IPS-15b (cell line): ENCODE measurements at regions not wholly inside any gene's neighbourhood (a gene's known extent, or its start where the extent isn't known, plus 50 kb on each side); places are given as distances from the start of the nearest gene placed in this dataset.

Experiments
- H3K27me3 ChIP-seq: one replicate; pipeline ENCODE4 v1.6.1; 2013; ENCODE audit warnings: low read length; ENCODE audit not compliant: control insufficient read depth, insufficient read depth
- H3K36me3 ChIP-seq: one replicate; pipeline ENCODE4 v1.6.1; 2013; ENCODE audit warnings: low read length; ENCODE audit not compliant: control insufficient read depth, insufficient read depth
- H3K4me1 ChIP-seq: one replicate; pipeline ENCODE4 v1.6.1; 2013; ENCODE audit warnings: mild to moderate bottlenecking, low read length; ENCODE audit not compliant: control insufficient read depth, insufficient read depth
- H3K4me3 ChIP-seq: one replicate; pipeline ENCODE4 v1.5.1; 2013; ENCODE audit warnings: low read depth, low read length
- H3K9ac ChIP-seq: one replicate; pipeline ENCODE4 v1.6.1; 2013; ENCODE audit warnings: low read depth, mild to moderate bottlenecking, low read length
- H3K9me3 ChIP-seq: one replicate; pipeline ENCODE4 v1.6.1; 2013; ENCODE audit warnings: mild to moderate bottlenecking, low read length; ENCODE audit not compliant: control insufficient read depth, insufficient read depth

GRCh38 chr6:6964675-6965074 lies 143.1 kb upstream of the RREB1 start:
- no peaks in the 10 kb centered on the region for H3K27me3 ChIP-seq
- no peak overlapping the region for H3K9ac ChIP-seq
- no peaks in the 10 kb centered on the region for H3K9me3 ChIP-seq
- no peaks in the 10 kb centered on the region for H3K4me1 ChIP-seq
- no peaks in the 10 kb centered on the region for H3K36me3 ChIP-seq
- H3K4me3 ChIP-seq: no peak overlapping the region

- Histone ChIP-seq H3K4me3 (no peak overlapping the region), H3K9me3 (no peaks in the 10 kb centered on the region), H3K9ac (no peak overlapping the region), H3K36me3 (no peaks in the 10 kb centered on the region), H3K27me3 (no peaks in the 10 kb centered on the region), H3K4me1 (peaks cover 2% of the 10 kb centered on the region)
These were observed 141.6 kb upstream of the RREB1 start for GRCh38 chr6:6966127-6966526.

DNA sequence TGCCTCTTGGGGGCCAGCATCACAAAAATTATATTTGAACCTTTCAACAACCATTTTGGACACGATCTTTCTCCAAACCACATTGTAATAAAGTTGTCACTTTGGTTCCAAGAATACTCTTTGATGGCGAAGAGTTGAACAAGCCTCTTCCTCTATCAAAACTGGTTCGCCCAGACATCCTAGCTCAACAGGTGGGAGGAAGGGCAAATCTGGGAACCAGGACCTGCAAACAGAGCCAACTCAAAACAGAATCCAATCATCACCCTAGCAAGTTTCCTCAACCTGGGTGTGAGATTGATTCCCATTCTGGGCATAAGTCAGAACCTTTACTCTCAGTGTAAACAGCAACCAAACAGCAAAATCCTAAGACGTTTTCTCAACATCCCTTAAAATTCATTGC lies 141.2 kb upstream of the RREB1 start:
- Histone ChIP-seq H3K4me1 (peaks cover 2% of the 10 kb centered on the region), H3K9me3 (no peaks in the 10 kb centered on the region), H3K36me3 (no peaks in the 10 kb centered on the region)

GRCh38 chr6:6968357-6968730 lies 139.4 kb upstream of the RREB1 start:
- Histone ChIP-seq H3K9ac (no peak overlapping the region), H3K9me3 (no peaks in the 10 kb centered on the region), H3K4me1 (peaks cover 2% of the 10 kb centered on the region), H3K27me3 (no peaks in the 10 kb centered on the region), H3K4me3 (no peak overlapping the region), H3K36me3 (no peaks in the 10 kb centered on the region)

More for the DNA sequence above, 141.2 kb upstream of the RREB1 start:
- no peak overlapping the region for H3K4me3 ChIP-seq
- H3K27me3 ChIP-seq: no peaks in the 10 kb centered on the region
- no peak overlapping the region for H3K9ac ChIP-seq

- H3K27me3 ChIP-seq: no peaks in the 10 kb centered on the region
- H3K9ac ChIP-seq: no peak overlapping the region
- H3K4me1 ChIP-seq: peaks cover 2% of the 10 kb centered on the region
- H3K4me3 ChIP-seq: no peak overlapping the region
- H3K9me3 ChIP-seq: no peaks in the 10 kb centered on the region
- no peaks in the 10 kb centered on the region for H3K36me3 ChIP-seq
These were observed 138.8 kb upstream of the RREB1 start for GRCh38 chr6:6968731-6969552.

DNA sequence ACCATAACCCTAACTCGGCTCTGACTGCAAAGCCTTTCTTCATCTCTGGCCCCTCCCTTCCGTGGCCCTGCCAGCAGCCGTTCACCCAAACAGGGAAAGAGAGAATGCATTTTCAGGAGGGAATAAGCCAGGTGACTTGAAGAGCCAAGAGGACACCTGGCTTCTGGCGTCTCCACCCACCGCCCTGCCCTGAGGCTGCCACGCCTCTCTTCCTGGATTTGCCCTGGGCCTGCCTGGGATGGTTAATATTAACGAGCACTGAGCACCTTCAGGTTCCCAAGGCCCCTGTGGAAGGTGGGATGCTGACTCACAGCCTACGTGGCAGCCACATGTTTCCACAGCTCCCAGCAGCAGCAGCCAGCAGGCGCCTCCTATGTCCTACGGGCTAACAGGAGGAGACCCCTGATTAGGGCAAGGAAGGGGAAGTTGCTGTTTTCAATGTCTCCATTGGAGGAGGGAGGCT lies 138.0 kb upstream of the RREB1 start:
- Histone ChIP-seq H3K9ac (no peak overlapping the region), H3K36me3 (no peaks in the 10 kb centered on the region), H3K4me3 (no peak overlapping the region), H3K4me1 (peaks cover 2% of the 10 kb centered on the region), H3K9me3 (no peaks in the 10 kb centered on the region), H3K27me3 (no peaks in the 10 kb centered on the region)

DNA sequence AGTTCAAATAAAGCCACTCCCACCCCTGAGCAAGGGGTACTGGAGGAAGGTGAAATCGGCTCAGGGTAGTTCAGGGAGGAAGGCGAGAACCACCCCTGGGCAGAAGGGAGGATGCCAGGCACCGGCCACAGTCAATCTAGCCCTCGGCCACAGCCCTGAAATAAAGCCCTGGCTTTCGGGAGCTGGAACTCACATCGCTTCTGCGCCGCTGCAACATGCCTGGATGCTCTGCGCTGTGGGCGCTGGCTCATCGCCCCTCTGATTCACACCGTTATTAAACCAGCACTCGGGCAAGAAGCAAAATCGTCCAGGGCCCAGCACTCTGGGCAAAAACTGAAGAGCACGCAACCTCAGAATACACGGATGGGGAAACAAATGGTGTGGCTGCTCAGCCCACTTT lies 136.9 kb upstream of the RREB1 start:
- H3K9ac ChIP-seq: no peak overlapping the region

GRCh38 chr6:6971369-6971768 lies 136.4 kb upstream of the RREB1 start:
- no peaks in the 10 kb centered on the region for H3K36me3 ChIP-seq
- H3K27me3 ChIP-seq: no peaks in the 10 kb centered on the region
- H3K9ac ChIP-seq: no peak overlapping the region
- H3K4me1 ChIP-seq: peaks cover 2% of the 10 kb centered on the region
- H3K9me3 ChIP-seq: no peaks in the 10 kb centered on the region
- H3K4me3 ChIP-seq: no peak overlapping the region

More for the DNA sequence above, 136.9 kb upstream of the RREB1 start:
- Histone ChIP-seq H3K36me3 (no peaks in the 10 kb centered on the region), H3K27me3 (no peaks in the 10 kb centered on the region), H3K4me1 (peaks cover 2% of the 10 kb centered on the region), H3K4me3 (no peak overlapping the region), H3K9me3 (no peaks in the 10 kb centered on the region)

DNA sequence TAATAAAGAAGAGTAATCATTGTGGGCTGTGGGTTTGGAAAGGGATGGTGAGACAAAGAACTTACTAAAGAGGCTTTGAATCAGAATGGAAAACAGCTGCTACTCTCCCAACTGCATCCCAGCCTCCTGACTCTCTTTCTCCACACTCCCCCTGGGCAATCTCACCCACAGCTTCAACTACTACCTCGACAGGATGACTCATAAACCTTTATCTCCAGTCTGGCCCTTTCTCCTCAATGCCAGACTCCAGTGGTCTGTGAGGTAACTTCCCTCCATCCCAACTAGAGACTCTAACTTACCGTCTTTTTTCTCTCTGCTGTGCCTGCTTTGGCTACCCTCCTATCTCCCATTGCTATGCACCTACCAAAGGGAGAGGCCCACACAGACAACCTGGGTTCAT lies 135.3 kb upstream of the RREB1 start:
- Histone ChIP-seq H3K4me3 (no peak overlapping the region), H3K9me3 (no peaks in the 10 kb centered on the region), H3K9ac (no peak overlapping the region), H3K4me1 (peaks cover 2% of the 10 kb centered on the region), H3K36me3 (no peaks in the 10 kb centered on the region), H3K27me3 (no peaks in the 10 kb centered on the region)

GRCh38 chr6:6973721-6974120 lies 134.0 kb upstream of the RREB1 start:
- Histone ChIP-seq H3K4me3 (no peak overlapping the region), H3K27me3 (no peaks in the 10 kb centered on the region), H3K9ac (no peak overlapping the region), H3K9me3 (no peaks in the 10 kb centered on the region), H3K36me3 (no peaks in the 10 kb centered on the region), H3K4me1 (peaks cover 2% of the 10 kb centered on the region)

DNA sequence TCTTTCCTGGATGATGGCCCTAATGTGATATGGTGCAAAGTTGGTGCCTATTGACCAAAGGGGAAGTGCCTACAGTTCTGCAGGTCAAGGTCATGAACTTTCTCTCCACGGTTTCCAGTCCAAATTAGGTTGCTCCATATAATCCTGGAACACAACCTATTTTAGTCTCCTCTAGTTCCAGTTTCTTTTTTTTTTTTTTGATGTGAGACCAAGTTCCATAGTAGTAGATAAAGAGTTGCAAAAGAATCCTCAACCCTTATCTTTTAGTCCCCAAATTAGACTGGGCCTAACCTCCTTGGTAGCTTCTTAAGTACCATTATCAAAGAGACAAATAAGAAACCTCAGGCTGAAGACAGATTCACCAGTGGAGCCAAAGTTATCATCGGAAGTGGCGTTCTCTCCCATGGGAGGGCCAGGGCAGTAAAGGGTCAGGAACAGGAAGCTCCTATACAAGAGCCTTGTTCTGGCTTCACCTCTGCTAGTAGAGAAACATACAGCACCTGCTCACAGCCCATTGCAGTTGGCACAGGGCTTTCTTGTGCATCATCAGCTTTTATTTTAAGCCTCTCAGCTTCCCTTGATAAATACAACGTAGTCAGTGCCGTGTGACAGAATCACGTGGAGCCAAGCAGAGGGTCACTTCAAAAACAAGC lies 132.2 kb upstream of the RREB1 start:
- H3K27me3 ChIP-seq: no peaks in the 10 kb centered on the region
- H3K9me3 ChIP-seq: no peaks in the 10 kb centered on the region
- no peaks in the 10 kb centered on the region for H3K4me1 ChIP-seq
- H3K36me3 ChIP-seq: no peaks in the 10 kb centered on the region
- H3K9ac ChIP-seq: no peak overlapping the region
- no peak overlapping the region for H3K4me3 ChIP-seq

DNA sequence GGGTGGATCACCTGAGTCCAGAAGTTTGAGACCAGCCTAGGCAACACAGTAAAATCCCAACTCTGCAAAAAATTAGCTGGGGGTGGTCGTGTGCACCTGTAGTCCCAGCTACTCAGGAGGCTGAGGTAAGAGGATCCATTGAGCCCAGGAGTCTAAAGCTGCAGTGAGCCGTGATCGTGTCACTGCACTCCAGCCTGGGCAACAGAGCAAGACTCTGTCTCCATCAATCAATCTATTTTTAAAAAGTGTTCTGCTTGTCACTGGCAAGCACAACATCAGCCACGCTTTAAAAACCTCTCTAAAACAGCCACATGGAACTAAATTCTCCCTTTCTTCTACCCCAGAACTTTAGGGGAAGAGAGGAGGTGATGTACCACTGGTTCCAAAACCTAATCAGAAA lies 131.6 kb upstream of the RREB1 start:
- no peaks in the 10 kb centered on the region for H3K4me1 ChIP-seq
- H3K36me3 ChIP-seq: no peaks in the 10 kb centered on the region
- no peak overlapping the region for H3K4me3 ChIP-seq
- H3K27me3 ChIP-seq: no peaks in the 10 kb centered on the region
- H3K9me3 ChIP-seq: no peaks in the 10 kb centered on the region
- H3K9ac ChIP-seq: no peak overlapping the region
